Pancreas (tissue), 10 donors: ENCODE measurements at regions not wholly inside any gene's neighbourhood (a gene's known extent, or its start where the extent isn't known, plus 50 kb on each side); places are given as distances from the start of the nearest gene placed in this dataset.
"Not testable (repeated sequence)": the region's sequence is repeated elsewhere in the genome, so short reads cannot be mapped to it uniquely, and the experiment has no call there.

Source experiments
- ATAC-seq, 4 donors: fragments of 200-7000 bp; cut with Tn5 transposase; one replicate each; pipeline versions ENCODE4 v1.8.0 to v1.9.1; 2020; ENCODE audit warnings: mild to moderate bottlenecking in 4 of 4, moderate library complexity in 4 of 4
- DNase-seq, 6 donors: peaks; one replicate each; pipeline ENCODE4 v3.0.0-alpha.2; 2020
- FAIRE-seq: peaks from 2 replicates; lab custom pipeline; 2012; peaks lifted over from hg19 to GRCh38; lab: Jason Lieb, UNC
- H3K27ac ChIP-seq, 4 donors: fragments of 200-600 bp; sonication (generic); 1 replicate in 3 of 4; 2 replicates in 1 of 4; pipeline versions ENCODE4 v1.5.0 to v1.8.0; 2020
- H3K27me3 ChIP-seq, 4 donors: fragments of 200-600 bp; one replicate each; pipeline ENCODE4 v1.8.0; 2021
- H3K36me3 ChIP-seq, 3 donors: fragments of 200-600 bp; sonication (generic) in 1 of 3; one replicate each; pipeline versions ENCODE4 v1.5.0 to v1.8.0; 2020 to 2021
- H3K4me1 ChIP-seq, 3 donors: fragments of 200-600 bp; one replicate each; pipeline ENCODE4 v1.8.0; 2021
- H3K4me3 ChIP-seq, 4 donors: fragments of 200-600 bp; sonication (generic) in 2 of 4; one replicate each; pipeline versions ENCODE4 v1.5.0 to v1.8.0; 2020 to 2021
- H3K9me3 ChIP-seq, 4 donors: fragments of 200-600 bp; one replicate each; pipeline ENCODE4 v1.8.0; 2021
- WGBS, 2 donors: extraction: QIAGEN DNeasy Blood & Tissue Kit; methylation state at CpG; one replicate each; pipeline ENCODE4 v1.1.7; 2013; 5-methylcytosine and 5-hydroxymethylcytosine counted together
- intact Hi-C, 3 donors: fragments of 100-400 bp; cut with DNase I; formaldehyde crosslinking; loops; one replicate each; pipeline versions ENCODE4 v1.11.1 to v1.14.2; 2022
- TF ChIP-seq, protein P1 (sequence below), 4 donors: fragments of 200-600 bp; sonication (generic) in 3 of 4; IDR thresholded peaks; one replicate each; pipeline versions ENCODE4 v1.5.0 to v1.8.0; 2021; ENCODE audit warnings: antibody characterized with exemption in 4 of 4
- donor health status: healthy with polysubstance abuse.
- donor health status: DM: no; HTN: no; CAD: no; lungs with moderate emphysema.
- donor health status: DM: no; HTN: no; CAD: no.
- donor health status: control.
- donor health status: control.
- donor health status: Bipolar disorder and iron deficiency.
- donor health status: DM: yes; HTN: yes; CAD: no.
- donor health status: DM: no; HTN: no; CAD: no.
- donor health status: DM: no; HTN: no; CAD: no.
- donor health status: DM: yes; HTN: yes; CAD: no.

GRCh38 chr6:132190815-132191175 is 210.5 kb downstream of the MOXD1 start:
- Histone ChIP-seq H3K4me1 (no peaks in the 10 kb centered on the region), H3K27me3 (no peaks in the 10 kb centered on the region), H3K36me3 (no peaks in the 10 kb centered on the region), H3K27ac (no peak overlapping the region), H3K4me3 (no peak overlapping the region), H3K9me3 (no peaks in the 10 kb centered on the region)
- DNase-seq (no peak), ATAC-seq (peak in 1 of 4 donors; percentile 35), FAIRE-seq (no peak)
- 53 to 55% methylated on average over 3 of the region's 3 CpGs for WGBS, 2 donors
- intact Hi-C loops, result loop anchor here in 1 of 3 donors (10.0 kb wide), 1 partner anchor 126 kb away; no protein-coding TSS in a partner anchor
- TF ChIP-seq, protein P1, sequence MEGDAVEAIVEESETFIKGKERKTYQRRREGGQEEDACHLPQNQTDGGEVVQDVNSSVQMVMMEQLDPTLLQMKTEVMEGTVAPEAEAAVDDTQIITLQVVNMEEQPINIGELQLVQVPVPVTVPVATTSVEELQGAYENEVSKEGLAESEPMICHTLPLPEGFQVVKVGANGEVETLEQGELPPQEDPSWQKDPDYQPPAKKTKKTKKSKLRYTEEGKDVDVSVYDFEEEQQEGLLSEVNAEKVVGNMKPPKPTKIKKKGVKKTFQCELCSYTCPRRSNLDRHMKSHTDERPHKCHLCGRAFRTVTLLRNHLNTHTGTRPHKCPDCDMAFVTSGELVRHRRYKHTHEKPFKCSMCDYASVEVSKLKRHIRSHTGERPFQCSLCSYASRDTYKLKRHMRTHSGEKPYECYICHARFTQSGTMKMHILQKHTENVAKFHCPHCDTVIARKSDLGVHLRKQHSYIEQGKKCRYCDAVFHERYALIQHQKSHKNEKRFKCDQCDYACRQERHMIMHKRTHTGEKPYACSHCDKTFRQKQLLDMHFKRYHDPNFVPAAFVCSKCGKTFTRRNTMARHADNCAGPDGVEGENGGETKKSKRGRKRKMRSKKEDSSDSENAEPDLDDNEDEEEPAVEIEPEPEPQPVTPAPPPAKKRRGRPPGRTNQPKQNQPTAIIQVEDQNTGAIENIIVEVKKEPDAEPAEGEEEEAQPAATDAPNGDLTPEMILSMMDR (IDR thresholded peaks at IDR 0.05), result no peak

- H3K27me3 ChIP-seq, result no peaks in the 10 kb centered on the region
- no peak for DNase-seq
- H3K4me1 ChIP-seq, result no peaks in the 10 kb centered on the region
- H3K9me3 ChIP-seq, result no peaks in the 10 kb centered on the region
- no peak overlapping the region for H3K4me3 ChIP-seq
- no peak overlapping the region for H3K27ac ChIP-seq
- TF ChIP-seq, protein P1 (IDR thresholded peaks at IDR 0.05), result no peak
- FAIRE-seq, result no peak
- no peak for ATAC-seq
- no peaks in the 10 kb centered on the region for H3K36me3 ChIP-seq
- intact Hi-C loops, result loop anchor here in 1 of 3 donors (10.0 kb wide), 1 partner anchor 125 kb away; no protein-coding TSS in a partner anchor
- WGBS, 2 donors, result 49 to 59% methylated on average over 4 of the region's 4 CpGs
These were observed 211.0 kb downstream of the MOXD1 start for GRCh38 chr6:132190097-132190814.

GRCh38 chr6:132188556-132189264 is 212.6 kb downstream of the MOXD1 start:
- H3K9me3 ChIP-seq, result no peaks in the 10 kb centered on the region
- DNase-seq, result no peak
- H3K27ac ChIP-seq, result no peak overlapping the region
- no peaks in the 10 kb centered on the region for H3K4me1 ChIP-seq
- ATAC-seq, result peak in 1 of 4 donors; percentile 50
- no peaks in the 10 kb centered on the region for H3K27me3 ChIP-seq
- no peaks in the 10 kb centered on the region for H3K36me3 ChIP-seq
- intact Hi-C loops, result no loop called here
- WGBS, 2 donors, result 24 to 33% methylated on average over 1 of the region's 1 CpG
- TF ChIP-seq, protein P1 (IDR thresholded peaks at IDR 0.05), result no peak
- H3K4me3 ChIP-seq, result no peak overlapping the region
- FAIRE-seq, result no peak

DNA sequence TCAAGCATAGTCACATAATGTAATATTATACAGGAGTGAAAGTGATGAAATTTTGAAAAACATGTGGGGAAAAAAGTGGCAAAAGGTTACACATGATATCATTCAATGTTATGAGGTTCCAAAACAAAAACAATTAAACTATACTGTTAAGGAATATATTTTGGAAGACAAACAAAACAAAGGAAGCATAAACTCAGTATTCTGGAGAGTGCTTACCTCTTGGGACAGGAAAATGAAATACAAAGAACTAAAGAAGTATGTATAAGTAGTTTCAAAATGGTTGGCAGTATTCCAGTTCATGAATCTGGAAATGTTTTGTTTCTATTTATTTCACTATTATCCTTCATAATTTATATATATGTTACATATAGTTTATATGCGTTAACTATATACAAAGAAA is 213.5 kb downstream of the MOXD1 start:
- Histone ChIP-seq H3K9me3 (no peaks in the 10 kb centered on the region), H3K4me1 (no peaks in the 10 kb centered on the region), H3K4me3 (no peak overlapping the region), H3K36me3 (no peaks in the 10 kb centered on the region), H3K27ac (no peak overlapping the region), H3K27me3 (no peaks in the 10 kb centered on the region)
- intact Hi-C loops, result no loop called here
- no peak for DNase-seq
- no peak for FAIRE-seq
- 79 to 92% methylated on average over 1 of the region's 1 CpG for WGBS, 2 donors
- TF ChIP-seq, protein P1 (IDR thresholded peaks at IDR 0.05), result no peak
- ATAC-seq, result no peak

DNA sequence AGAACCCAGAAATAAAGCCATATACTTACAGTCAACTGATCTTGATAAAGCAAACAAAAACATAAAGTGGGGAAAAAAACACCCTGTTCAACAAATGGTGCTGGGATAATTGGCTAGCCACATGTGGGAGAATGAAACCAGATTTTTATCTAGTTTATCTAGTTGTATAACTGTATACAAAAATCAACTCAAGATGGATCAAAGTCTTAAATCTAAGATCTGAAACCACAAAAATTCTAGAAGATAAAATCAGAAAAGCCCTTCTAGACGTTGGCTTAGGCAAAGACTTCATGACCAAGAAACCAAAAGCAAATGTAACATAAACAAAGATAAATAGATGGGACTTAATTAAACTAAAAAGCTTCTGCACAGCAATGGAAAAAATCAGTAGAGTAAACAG is 216.3 kb downstream of the MOXD1 start:
- H3K4me3 ChIP-seq, H3K9me3 ChIP-seq, DNase-seq, H3K27me3 ChIP-seq, ATAC-seq, H3K4me1 ChIP-seq, H3K36me3 ChIP-seq, intact Hi-C loops, FAIRE-seq, H3K27ac ChIP-seq: not testable (repeated sequence)
- 25 to 37% methylated on average over 1 of the region's 1 CpG for WGBS, 2 donors
